ENCODE measurements at regions not wholly inside any gene's neighbourhood (a gene's known extent, or its start where the extent isn't known, plus 50 kb on each side); places are given as distances from the start of the nearest gene placed in this dataset.

- no peak overlapping the region for H3K27ac Mint-ChIP-seq
- peaks cover 0 to 1% (median 0%) of the 10 kb centered on the region in 7 donors for H3K9me3 Mint-ChIP-seq
- Histone ChIP-seq H3K4me3 (replicated peaks in 1 of 3; ENCODE audit: low read depth in 2 of 3, low read length in 3 of 3) (no peak overlapping the region), H2AFZ (ENCODE audit: insufficient read depth, low read depth, low read length, poor library complexity, severe bottlenecking) (no peak overlapping the region), H3K9ac (ENCODE audit: insufficient read depth, low read length, poor library complexity, severe bottlenecking) (no peak overlapping the region), H3K79me2 (ENCODE audit: insufficient read depth, low read length) (no peaks in the 10 kb centered on the region), H3K27ac (ENCODE audit: low read depth in 1 of 2, low read length in 2 of 2) (no peak overlapping the region), H3K27me3 (ENCODE audit: control insufficient read depth in 2 of 2, insufficient read depth in 2 of 2, low read length in 2 of 2) (peaks cover 0 to 3% of the 10 kb centered on the region in 2 donors), H3K36me3 (replicated peaks in 1 of 2; ENCODE audit: control insufficient read depth in 1 of 2, insufficient read depth in 2 of 2, low read length in 2 of 2) (no peaks in the 10 kb centered on the region), H3K4me2 (replicated peaks; ENCODE audit: extremely low read depth, low read length, poor library complexity, severe bottlenecking) (no peak overlapping the region), H4K20me1 (ENCODE audit: insufficient read depth, low read length) (no peaks in the 10 kb centered on the region), H3K4me1 (ENCODE audit: control insufficient read depth in 1 of 2, insufficient read depth in 2 of 2, low read length in 2 of 2) (no peaks in the 10 kb centered on the region), H3K9me3 (replicated peaks in 1 of 2; ENCODE audit: control insufficient read depth in 1 of 2, insufficient read depth in 1 of 2, low read length in 2 of 2) (no peaks in the 10 kb centered on the region)
- H3K27me3 Mint-ChIP-seq (ENCODE audit: low read depth in 3 of 3): peaks cover 8 to 12% (median 9%) of the 10 kb centered on the region in 3 donors
- no peak overlapping the region for H3K4me3 Mint-ChIP-seq
- no peak for TF ChIP-seq CTCF (IDR thresholded peaks at IDR 0.05)
- 100% methylated on average over 3 of the region's 13 CpGs for WGBS (ENCODE audit: insufficient coverage)
- DNase-seq: no peak
- intact Hi-C loops (cut with micrococcal nuclease): no loop called here
- no peaks in the 10 kb centered on the region for H3K36me3 Mint-ChIP-seq
- no peaks in the 10 kb centered on the region for H3K4me1 Mint-ChIP-seq
Measured at GRCh38 chr3:127102587-127102986, 90.3 kb upstream of the PRR23E start.

- H3K4me3 ChIP-seq (replicated peaks in 1 of 3; ENCODE audit: low read depth in 2 of 3, low read length in 3 of 3): no peak overlapping the region
- no peak overlapping the region for H3K27ac ChIP-seq (ENCODE audit: low read depth in 1 of 2, low read length in 2 of 2)
- no peak for TF ChIP-seq CTCF (IDR thresholded peaks at IDR 0.05)
- no peaks in the 10 kb centered on the region for H3K36me3 ChIP-seq (replicated peaks in 1 of 2; ENCODE audit: control insufficient read depth in 1 of 2, insufficient read depth in 2 of 2, low read length in 2 of 2)
- 79% methylated on average over 7 of the region's 10 CpGs for WGBS (ENCODE audit: insufficient coverage)
- no peak overlapping the region for H3K27ac Mint-ChIP-seq
- H4K20me1 ChIP-seq (ENCODE audit: insufficient read depth, low read length): no peaks in the 10 kb centered on the region
- H3K4me3 Mint-ChIP-seq: no peak overlapping the region
- peaks cover 8 to 12% (median 9%) of the 10 kb centered on the region in 3 donors for H3K27me3 Mint-ChIP-seq (ENCODE audit: low read depth in 3 of 3)
- H3K36me3 Mint-ChIP-seq: no peaks in the 10 kb centered on the region
- peaks cover 0 to 1% (median 0%) of the 10 kb centered on the region in 7 donors for H3K9me3 Mint-ChIP-seq
- intact Hi-C loops (cut with micrococcal nuclease): no loop called here
- no peak overlapping the region for H2AFZ ChIP-seq (ENCODE audit: insufficient read depth, low read depth, low read length, poor library complexity, severe bottlenecking)
- no peaks in the 10 kb centered on the region for H3K4me1 Mint-ChIP-seq
- H3K79me2 ChIP-seq (ENCODE audit: insufficient read depth, low read length): no peaks in the 10 kb centered on the region
- no peaks in the 10 kb centered on the region for H3K4me1 ChIP-seq (ENCODE audit: control insufficient read depth in 1 of 2, insufficient read depth in 2 of 2, low read length in 2 of 2)
- no peak overlapping the region for H3K4me2 ChIP-seq (replicated peaks; ENCODE audit: extremely low read depth, low read length, poor library complexity, severe bottlenecking)
- no peaks in the 10 kb centered on the region for H3K9me3 ChIP-seq (replicated peaks in 1 of 2; ENCODE audit: control insufficient read depth in 1 of 2, insufficient read depth in 1 of 2, low read length in 2 of 2)
- no peak for DNase-seq
- no peak overlapping the region for H3K9ac ChIP-seq (ENCODE audit: insufficient read depth, low read length, poor library complexity, severe bottlenecking)
- H3K27me3 ChIP-seq (ENCODE audit: control insufficient read depth in 2 of 2, insufficient read depth in 2 of 2, low read length in 2 of 2): peaks cover 0 to 3% of the 10 kb centered on the region in 2 donors
Measured at GRCh38 chr3:127103080-127103479, 89.9 kb upstream of the PRR23E start.

Measured in CD14-positive monocyte (primary cell).